Muscle of arm (tissue), 1 donor: ENCODE measurements at regions not wholly inside any gene's neighbourhood (a gene's known extent, or its start where the extent isn't known, plus 50 kb on each side); places are given as distances from the start of the nearest gene placed in this dataset.

ENCODE experiments used
- DNase-seq: peaks from one replicate; pipeline ENCODE4 v3.0.0-alpha.2; 2013

GRCh38 chr2:116645155-116645554 is 1169.3 kb upstream of the DDX18 start:
- no peak for DNase-seq

GRCh38 chr2:116668691-116669090 is 1145.8 kb upstream of the DDX18 start:
- no peak for DNase-seq

GRCh38 chr2:116669782-116670181 is 1144.7 kb upstream of the DDX18 start:
- DNase-seq, result no peak

- DNase-seq, result no peak
These were observed 1140.3 kb upstream of the DDX18 start for GRCh38 chr2:116674188-116674587.

GRCh38 chr2:116676776-116677175 is 1137.7 kb upstream of the DDX18 start:
- DNase-seq, result no peak

- no peak for DNase-seq
These were observed 1134.1 kb upstream of the DDX18 start for GRCh38 chr2:116680256-116680936.

GRCh38 chr2:116687371-116687770 is 1127.1 kb upstream of the DDX18 start:
- DNase-seq, result no peak

GRCh38 chr2:116692988-116693387 is 1121.5 kb upstream of the DDX18 start:
- DNase-seq, result no peak

- no peak for DNase-seq
These were observed 1118.3 kb upstream of the DDX18 start for GRCh38 chr2:116696223-116696622.

- no peak for DNase-seq
These were observed 1117.6 kb upstream of the DDX18 start for GRCh38 chr2:116696903-116697302.

- DNase-seq, result no peak
These were observed 1108.1 kb upstream of the DDX18 start for GRCh38 chr2:116706396-116706795.

GRCh38 chr2:116716038-116716437 is 1098.5 kb upstream of the DDX18 start:
- no peak for DNase-seq

GRCh38 chr2:116716444-116716843 is 1098.0 kb upstream of the DDX18 start:
- DNase-seq, result no peak

GRCh38 chr2:116717832-116718231 is 1096.7 kb upstream of the DDX18 start:
- DNase-seq, result no peak

- no peak for DNase-seq
These were observed 1096.0 kb upstream of the DDX18 start for GRCh38 chr2:116718451-116718850.

GRCh38 chr2:116719836-116720235 is 1094.7 kb upstream of the DDX18 start:
- DNase-seq, result no peak

- no peak for DNase-seq
These were observed 1089.9 kb upstream of the DDX18 start for GRCh38 chr2:116724550-116724949.

GRCh38 chr2:116732322-116732721 is 1082.2 kb upstream of the DDX18 start:
- no peak for DNase-seq

- DNase-seq, result no peak
These were observed 1080.8 kb upstream of the DDX18 start for GRCh38 chr2:116733699-116734098.

- DNase-seq, result no peak
These were observed 1076.5 kb upstream of the DDX18 start for GRCh38 chr2:116737951-116738350.

- DNase-seq, result no peak
These were observed 1067.4 kb upstream of the DDX18 start for GRCh38 chr2:116747103-116747502.

- DNase-seq, result no peak
These were observed 1064.5 kb upstream of the DDX18 start for GRCh38 chr2:116749994-116750393.

- DNase-seq, result no peak
These were observed 1060.0 kb upstream of the DDX18 start for GRCh38 chr2:116754381-116755101.

GRCh38 chr2:116761864-116762263 is 1052.6 kb upstream of the DDX18 start:
- DNase-seq, result no peak
